Neural progenitor cell (in vitro differentiated cells): ENCODE measurements at regions not wholly inside any gene's neighbourhood (a gene's known extent, or its start where the extent isn't known, plus 50 kb on each side); places are given as distances from the start of the nearest gene placed in this dataset.
"Not testable (repeated sequence)": the region's sequence is repeated elsewhere in the genome, so short reads cannot be mapped to it uniquely, and the experiment has no call there.

Experiments used
- DNase-seq: peaks from one replicate; pipeline ENCODE4 v3.0.0-alpha.2; 2016; ENCODE audit warnings: low spot score
- H2AFZ ChIP-seq: fragments of 200-600 bp; sonication (generic); replicated peaks from 2 replicates; pipeline ENCODE4 v1.6.1; 2016; ENCODE audit warnings: antibody characterized with exemption
- H3F3A ChIP-seq: fragments of 200-600 bp; sonication (generic); 2 replicates; pipeline ENCODE4 v1.6.1; 2016; ENCODE audit warnings: antibody characterized with exemption, low read depth
- H3K27ac ChIP-seq: fragments of 200-600 bp; sonication (generic); 2 replicates; pipeline ENCODE4 v1.5.1; 2016; ENCODE audit warnings: mild to moderate bottlenecking
- H3K27me3 ChIP-seq: fragments of 200-600 bp; sonication (generic); 2 replicates; pipeline ENCODE4 v1.6.1; 2016; ENCODE audit warnings: mild to moderate bottlenecking, moderate library complexity
- H3K36me3 ChIP-seq: fragments of 200-600 bp; sonication (generic); 2 replicates; pipeline ENCODE4 v1.5.1; 2016
- H3K4me1 ChIP-seq: fragments of 200-600 bp; sonication (generic); 2 replicates; pipeline ENCODE4 v1.6.1; 2016; ENCODE audit warnings: mixed run types
- H3K4me2 ChIP-seq: fragments of 200-600 bp; sonication (generic); 2 replicates; pipeline ENCODE4 v1.6.1; 2016
- H3K4me3 ChIP-seq: fragments of 200-600 bp; sonication (generic); 2 replicates; pipeline ENCODE4 v1.5.1; 2016
- H3K79me2 ChIP-seq: fragments of 200-600 bp; sonication (generic); 2 replicates; pipeline ENCODE4 v1.6.1; 2016; ENCODE audit warnings: low read depth
- H3K9ac ChIP-seq: fragments of 200-600 bp; sonication (generic); 2 replicates; pipeline ENCODE4 v1.6.1; 2016
- H3K9me3 ChIP-seq: fragments of 200-600 bp; sonication (generic); 2 replicates; pipeline ENCODE4 v1.5.1; 2016; ENCODE audit warnings: low read depth
- H4K20me1 ChIP-seq: fragments of 200-600 bp; sonication (generic); 2 replicates; pipeline ENCODE4 v1.6.1; 2016; ENCODE audit warnings: low read depth
- H3K27ac Mint-ChIP-seq: 3 replicates; pipeline ENCODE4 v1.8.0; 2021; ENCODE audit warnings: mixed read lengths
- H3K27me3 Mint-ChIP-seq: 2 replicates; pipeline ENCODE4 v1.8.0; 2022; ENCODE audit warnings: low read depth, mild to moderate bottlenecking, inconsistent platforms, moderate library complexity, mixed read lengths; ENCODE audit not compliant: insufficient read depth
- H3K36me3 Mint-ChIP-seq: 3 replicates; pipeline ENCODE4 v1.8.0; 2021; ENCODE audit warnings: mixed read lengths
- H3K4me1 Mint-ChIP-seq: 3 replicates; pipeline ENCODE4 v1.8.0; 2021; ENCODE audit warnings: mixed read lengths
- H3K4me3 Mint-ChIP-seq: 3 replicates; pipeline ENCODE4 v1.8.0; 2021; ENCODE audit warnings: mild to moderate bottlenecking, moderate library complexity, mixed read lengths
- H3K9me3 Mint-ChIP-seq: 3 replicates; pipeline ENCODE4 v1.8.0; 2020; ENCODE audit warnings: mixed read lengths
- EZH2 ChIP-seq: fragments of 200-600 bp; sonication (generic); IDR thresholded peaks from 2 replicates; pipeline ENCODE4 v1.6.1; 2017; ENCODE audit warnings: antibody characterized with exemption, mild to moderate bottlenecking, moderate library complexity
- EZH2phosphoT487 ChIP-seq: fragments of 200-600 bp; sonication (generic); IDR thresholded peaks from 2 replicates; pipeline ENCODE4 v1.6.1; 2017; ENCODE audit warnings: antibody characterized with exemption
- TF ChIP-seq, protein P1 (sequence below): fragments of 200-600 bp; sonication (generic); IDR thresholded peaks from 2 replicates; pipeline ENCODE4 v1.5.1; 2017; ENCODE audit warnings: antibody characterized with exemption, mild to moderate bottlenecking

DNA sequence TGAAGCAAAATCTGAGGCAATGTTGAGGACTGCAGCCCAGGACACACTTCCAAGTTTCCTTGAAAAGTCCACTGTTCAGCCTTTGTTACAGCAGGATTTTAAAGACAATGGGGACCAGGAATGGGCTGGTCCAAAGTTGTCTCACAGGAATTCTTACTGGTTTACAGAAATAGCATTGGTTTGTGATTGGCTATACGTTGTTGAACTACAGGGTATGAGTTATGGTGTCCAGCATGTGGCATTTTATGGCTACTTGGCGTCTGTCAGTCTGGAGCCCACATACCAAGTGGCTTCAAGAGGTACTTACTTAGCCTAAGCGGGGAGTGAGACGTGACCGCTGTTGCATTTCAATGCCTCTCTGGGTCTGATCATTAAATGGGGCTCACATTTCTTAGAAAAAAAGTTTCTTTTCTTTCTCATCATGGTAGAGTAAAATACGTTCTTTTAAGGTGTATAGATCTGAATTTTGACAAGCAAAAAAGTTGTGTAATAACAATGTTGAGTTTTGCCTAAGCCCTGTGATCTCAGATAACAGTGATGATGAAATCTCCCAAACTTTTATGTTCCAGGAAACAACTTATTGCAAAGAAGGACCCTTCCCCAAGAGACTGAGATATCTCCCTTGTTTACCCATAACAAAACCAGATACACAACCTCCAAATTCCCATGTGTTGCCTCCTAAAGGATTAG is 100.0 kb upstream of the TRIM24 start:
- no peaks in the 10 kb centered on the region for H3K4me1 Mint-ChIP-seq
- H3K9me3 ChIP-seq, result no peaks in the 10 kb centered on the region
- peaks cover 6% of the 10 kb centered on the region for H3K9me3 Mint-ChIP-seq
- H3K27ac ChIP-seq, result no peak overlapping the region
- H3K36me3 Mint-ChIP-seq, result no peaks in the 10 kb centered on the region
- H3K79me2 ChIP-seq, result no peaks in the 10 kb centered on the region
- no peak overlapping the region for H3K4me3 Mint-ChIP-seq
- no peaks in the 10 kb centered on the region for H4K20me1 ChIP-seq
- no peak for TF ChIP-seq EZH2
- no peak for TF ChIP-seq EZH2phosphoT487
- TF ChIP-seq, protein P1, sequence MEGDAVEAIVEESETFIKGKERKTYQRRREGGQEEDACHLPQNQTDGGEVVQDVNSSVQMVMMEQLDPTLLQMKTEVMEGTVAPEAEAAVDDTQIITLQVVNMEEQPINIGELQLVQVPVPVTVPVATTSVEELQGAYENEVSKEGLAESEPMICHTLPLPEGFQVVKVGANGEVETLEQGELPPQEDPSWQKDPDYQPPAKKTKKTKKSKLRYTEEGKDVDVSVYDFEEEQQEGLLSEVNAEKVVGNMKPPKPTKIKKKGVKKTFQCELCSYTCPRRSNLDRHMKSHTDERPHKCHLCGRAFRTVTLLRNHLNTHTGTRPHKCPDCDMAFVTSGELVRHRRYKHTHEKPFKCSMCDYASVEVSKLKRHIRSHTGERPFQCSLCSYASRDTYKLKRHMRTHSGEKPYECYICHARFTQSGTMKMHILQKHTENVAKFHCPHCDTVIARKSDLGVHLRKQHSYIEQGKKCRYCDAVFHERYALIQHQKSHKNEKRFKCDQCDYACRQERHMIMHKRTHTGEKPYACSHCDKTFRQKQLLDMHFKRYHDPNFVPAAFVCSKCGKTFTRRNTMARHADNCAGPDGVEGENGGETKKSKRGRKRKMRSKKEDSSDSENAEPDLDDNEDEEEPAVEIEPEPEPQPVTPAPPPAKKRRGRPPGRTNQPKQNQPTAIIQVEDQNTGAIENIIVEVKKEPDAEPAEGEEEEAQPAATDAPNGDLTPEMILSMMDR, result no peak
- no peaks in the 10 kb centered on the region for H3F3A ChIP-seq
- no peak overlapping the region for H3K9ac ChIP-seq
- no peak overlapping the region for H3K4me2 ChIP-seq
- H2AFZ ChIP-seq, result no peak overlapping the region
- H3K27ac Mint-ChIP-seq, result no peak overlapping the region
- H3K4me1 ChIP-seq, result no peaks in the 10 kb centered on the region
- no peaks in the 10 kb centered on the region for H3K27me3 ChIP-seq
- DNase-seq, result no peak
- no peaks in the 10 kb centered on the region for H3K36me3 ChIP-seq
- H3K27me3 Mint-ChIP-seq, result peaks cover 3% of the 10 kb centered on the region
- no peak overlapping the region for H3K4me3 ChIP-seq

DNA sequence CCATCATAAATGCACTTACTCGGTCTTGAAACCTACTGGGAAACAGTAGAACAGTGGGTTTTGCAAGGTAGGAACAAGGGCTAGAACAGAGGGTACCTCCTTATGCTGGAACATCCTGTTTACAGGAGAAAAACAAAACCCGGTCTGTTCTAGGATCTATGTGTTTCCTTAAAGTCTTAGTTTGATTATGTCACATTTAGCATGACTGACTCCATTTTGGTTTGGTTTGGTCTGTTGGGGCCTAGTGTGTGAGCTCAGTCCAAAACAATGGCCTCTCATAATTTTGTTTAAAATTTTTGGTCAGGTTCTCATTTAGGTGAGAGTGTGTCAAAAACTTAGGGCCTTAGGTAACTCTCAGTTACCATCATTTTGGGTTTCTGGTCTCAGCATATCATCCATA is 96.3 kb upstream of the TRIM24 start:
- no peaks in the 10 kb centered on the region for H3F3A ChIP-seq
- no peaks in the 10 kb centered on the region for H3K36me3 Mint-ChIP-seq
- H3K4me1 Mint-ChIP-seq, result no peaks in the 10 kb centered on the region
- no peaks in the 10 kb centered on the region for H3K4me1 ChIP-seq
- TF ChIP-seq EZH2phosphoT487 (no peak), EZH2 (no peak)
- TF ChIP-seq, protein P1, result no peak
- H3K36me3 ChIP-seq, result no peaks in the 10 kb centered on the region
- no peaks in the 10 kb centered on the region for H3K27me3 ChIP-seq
- no peak for DNase-seq
- H3K4me2 ChIP-seq, result no peak overlapping the region
- H3K27me3 Mint-ChIP-seq, result peaks cover 2% of the 10 kb centered on the region
- H3K27ac ChIP-seq, result no peak overlapping the region
- H2AFZ ChIP-seq, result no peak overlapping the region
- no peaks in the 10 kb centered on the region for H4K20me1 ChIP-seq
- H3K9me3 Mint-ChIP-seq, result peaks cover 6% of the 10 kb centered on the region
- no peak overlapping the region for H3K27ac Mint-ChIP-seq
- no peak overlapping the region for H3K4me3 ChIP-seq
- no peak overlapping the region for H3K4me3 Mint-ChIP-seq
- H3K9me3 ChIP-seq, result no peaks in the 10 kb centered on the region
- H3K9ac ChIP-seq, result no peak overlapping the region
- no peaks in the 10 kb centered on the region for H3K79me2 ChIP-seq

DNA sequence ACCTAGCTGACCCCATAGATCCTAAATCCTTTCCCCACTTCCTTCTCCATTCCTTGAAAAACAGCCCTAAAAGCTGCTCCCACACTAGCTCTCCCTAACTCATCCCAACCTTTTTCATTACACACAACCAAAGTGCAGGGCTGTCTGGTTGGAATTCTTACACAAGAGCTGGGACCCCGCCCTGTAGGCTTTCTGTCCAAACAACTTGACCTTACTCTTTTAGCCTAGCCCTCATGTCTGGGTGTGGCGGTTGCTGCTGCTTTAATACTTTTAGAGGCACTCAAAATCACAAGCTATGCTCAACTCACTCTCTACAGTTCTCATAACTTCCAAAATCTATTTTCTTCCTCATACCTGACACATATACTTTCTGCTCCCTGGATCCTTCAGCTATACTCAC is 93.9 kb upstream of the TRIM24 start:
- not testable (repeated sequence) for H3K36me3 Mint-ChIP-seq, H3K27me3 Mint-ChIP-seq, H3K79me2 ChIP-seq, H3K27ac ChIP-seq, H3F3A ChIP-seq, H3K4me2 ChIP-seq, H3K27ac Mint-ChIP-seq, H3K9ac ChIP-seq, H3K4me1 Mint-ChIP-seq, H3K36me3 ChIP-seq, H4K20me1 ChIP-seq, H2AFZ ChIP-seq, H3K27me3 ChIP-seq, H3K4me1 ChIP-seq, H3K4me3 Mint-ChIP-seq, DNase-seq, H3K4me3 ChIP-seq
- H3K9me3 Mint-ChIP-seq, result peaks cover 24% of the 10 kb centered on the region
- peaks cover 13% of the 10 kb centered on the region for H3K9me3 ChIP-seq

DNA sequence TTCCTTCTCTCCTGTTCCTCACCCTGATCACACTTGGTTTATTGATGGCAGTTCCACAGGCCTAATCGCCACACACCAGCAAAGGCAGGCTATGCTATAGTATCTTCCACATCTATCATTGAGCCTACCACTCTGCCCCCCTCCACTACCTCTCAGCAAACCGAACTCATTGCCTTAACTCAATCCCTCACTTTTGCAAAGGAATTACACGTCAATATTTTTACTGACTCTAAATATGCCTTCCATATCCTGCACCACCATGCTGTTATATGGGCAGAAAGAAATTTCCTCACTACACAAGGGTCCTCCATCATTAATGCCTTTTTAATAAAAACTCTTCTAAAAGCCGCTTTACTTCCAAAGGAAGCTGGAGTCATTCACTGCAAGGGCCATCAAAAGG is 93.4 kb upstream of the TRIM24 start:
- not testable (repeated sequence) for H3K9ac ChIP-seq, H3K4me3 ChIP-seq, H3K79me2 ChIP-seq, H3K27me3 ChIP-seq, H3K4me1 ChIP-seq, H3K4me3 Mint-ChIP-seq, H3K36me3 ChIP-seq, H3K27ac ChIP-seq, H2AFZ ChIP-seq, DNase-seq, H3K4me2 ChIP-seq, H3K4me1 Mint-ChIP-seq, H3K27me3 Mint-ChIP-seq, H3F3A ChIP-seq, H4K20me1 ChIP-seq, H3K27ac Mint-ChIP-seq, H3K36me3 Mint-ChIP-seq
- peaks cover 26% of the 10 kb centered on the region for H3K9me3 Mint-ChIP-seq
- peaks cover 13% of the 10 kb centered on the region for H3K9me3 ChIP-seq
